GM10248 (cell line): ENCODE measurements at regions not wholly inside any gene's neighbourhood (a gene's known extent, or its start where the extent isn't known, plus 50 kb on each side); places are given as distances from the start of the nearest gene placed in this dataset.
"Not testable (repeated sequence)": the region's sequence is repeated elsewhere in the genome, so short reads cannot be mapped to it uniquely, and the experiment has no call there.

Source experiments
- CTCF ChIA-PET: fragments of 300-600 bp; sonication (Branson Sonifier 250); formaldehyde crosslinking; extraction: SDS; loops from one replicate; lab custom pipeline; 2021; ENCODE audit warnings: antibody characterized with exemption; lab: Yijun Ruan, JAX
- POLR2A ChIA-PET: fragments of 350-650 bp; sonication (Branson Sonifier 250); formaldehyde crosslinking; extraction: SDS; loops from one replicate; lab custom pipeline; 2020; ENCODE audit warnings: antibody characterized with exemption; lab: Yijun Ruan, JAX
- DNase-seq: peaks from one replicate; pipeline ENCODE4 v3.0.0; 2012; ENCODE audit errors: extremely low spot score
- TF ChIP-seq, protein P1 (sequence below): IDR thresholded peaks from 2 replicates; pipeline ENCODE4 v1.5.1; 2012; ENCODE audit warnings: mild to moderate bottlenecking, low read depth; ENCODE audit errors: extremely low read depth, missing control alignments, control extremely low read depth

DNA sequence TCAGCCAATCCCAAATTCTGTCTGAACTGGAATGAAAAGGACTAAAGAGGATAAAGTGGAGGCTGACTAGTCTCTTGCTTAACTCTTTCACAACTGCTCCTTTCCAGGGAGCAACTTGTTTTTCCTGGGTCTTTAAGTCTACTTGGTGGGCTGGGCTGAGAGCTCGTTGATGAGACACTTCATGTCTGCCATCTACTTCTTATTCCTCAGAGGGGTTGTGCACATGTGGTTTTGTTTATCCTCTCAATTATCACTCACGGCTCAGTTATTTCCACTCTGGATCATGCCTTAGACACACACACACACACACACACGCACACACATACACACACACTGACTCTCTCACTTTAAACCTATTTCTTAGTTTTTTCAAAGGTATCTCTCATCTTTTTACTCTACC is 298.6 kb upstream of the MTPN start:
- TF ChIP-seq, protein P1, sequence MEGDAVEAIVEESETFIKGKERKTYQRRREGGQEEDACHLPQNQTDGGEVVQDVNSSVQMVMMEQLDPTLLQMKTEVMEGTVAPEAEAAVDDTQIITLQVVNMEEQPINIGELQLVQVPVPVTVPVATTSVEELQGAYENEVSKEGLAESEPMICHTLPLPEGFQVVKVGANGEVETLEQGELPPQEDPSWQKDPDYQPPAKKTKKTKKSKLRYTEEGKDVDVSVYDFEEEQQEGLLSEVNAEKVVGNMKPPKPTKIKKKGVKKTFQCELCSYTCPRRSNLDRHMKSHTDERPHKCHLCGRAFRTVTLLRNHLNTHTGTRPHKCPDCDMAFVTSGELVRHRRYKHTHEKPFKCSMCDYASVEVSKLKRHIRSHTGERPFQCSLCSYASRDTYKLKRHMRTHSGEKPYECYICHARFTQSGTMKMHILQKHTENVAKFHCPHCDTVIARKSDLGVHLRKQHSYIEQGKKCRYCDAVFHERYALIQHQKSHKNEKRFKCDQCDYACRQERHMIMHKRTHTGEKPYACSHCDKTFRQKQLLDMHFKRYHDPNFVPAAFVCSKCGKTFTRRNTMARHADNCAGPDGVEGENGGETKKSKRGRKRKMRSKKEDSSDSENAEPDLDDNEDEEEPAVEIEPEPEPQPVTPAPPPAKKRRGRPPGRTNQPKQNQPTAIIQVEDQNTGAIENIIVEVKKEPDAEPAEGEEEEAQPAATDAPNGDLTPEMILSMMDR: no peak
- POLR2A ChIA-PET: no interaction called here
- CTCF ChIA-PET: interaction anchor here (1.4 kb wide), 1 partner anchor 18 kb away, joined by 3 read pairs; no protein-coding TSS in a partner anchor
- DNase-seq: no peak

DNA sequence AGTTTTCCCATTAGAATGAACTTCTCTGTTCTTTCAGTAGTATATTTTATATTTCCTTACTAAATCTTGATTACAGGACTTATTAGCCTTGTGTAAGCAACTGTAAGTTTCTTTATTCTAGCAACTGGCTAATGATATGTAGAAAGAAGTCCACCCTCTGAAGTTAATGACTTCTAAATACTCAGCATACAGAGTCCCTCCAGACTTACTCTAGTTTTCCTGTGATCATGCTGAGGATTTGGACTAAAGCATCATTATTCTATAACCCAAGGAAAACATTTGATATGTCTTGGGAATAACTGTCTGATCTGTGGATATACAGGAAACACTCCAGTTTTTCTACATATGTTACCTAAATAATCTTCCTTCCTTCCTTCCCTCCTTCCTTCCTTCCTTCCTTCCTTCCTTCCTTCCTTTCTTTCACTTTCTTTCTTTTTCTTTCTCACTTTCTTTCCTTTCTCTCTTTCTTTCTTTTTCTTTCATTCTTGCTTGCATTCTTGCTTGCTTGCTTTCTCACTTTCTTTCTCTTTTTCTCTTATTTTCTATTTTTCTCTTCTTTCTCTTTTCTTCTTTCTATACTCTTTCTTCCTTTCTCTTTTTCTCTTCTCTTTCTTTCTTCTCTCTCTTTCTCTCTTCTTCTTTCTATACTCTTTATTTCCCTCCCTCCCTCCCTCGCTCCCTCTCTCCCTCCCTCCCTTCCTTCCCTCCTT is 297.6 kb upstream of the MTPN start:
- TF ChIP-seq, protein P1: no peak
- ChIA-PET POLR2A (no interaction called here), CTCF (no interaction called here)
- no peak for DNase-seq

DNA sequence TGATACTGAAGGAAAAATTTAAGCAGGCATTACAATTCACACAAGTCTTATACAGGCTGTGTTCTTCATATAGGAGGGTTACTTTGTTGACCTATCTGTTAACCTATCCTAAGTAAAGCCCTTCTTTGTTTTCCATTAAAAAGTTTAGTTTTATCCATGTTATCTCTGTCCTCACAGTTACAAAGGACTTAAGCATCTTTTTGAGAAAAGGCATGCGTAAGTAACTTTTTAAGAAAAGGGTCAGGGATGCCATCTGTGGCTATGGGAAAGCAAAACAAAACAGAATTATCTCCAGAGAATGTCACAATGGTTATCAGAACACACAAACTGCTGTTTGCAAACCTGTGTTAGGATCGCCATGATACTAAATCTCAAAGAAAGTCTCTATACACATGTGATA is 295.8 kb upstream of the MTPN start:
- TF ChIP-seq, protein P1: no peak
- ChIA-PET CTCF (no interaction called here), POLR2A (no interaction called here)
- no peak for DNase-seq

DNA sequence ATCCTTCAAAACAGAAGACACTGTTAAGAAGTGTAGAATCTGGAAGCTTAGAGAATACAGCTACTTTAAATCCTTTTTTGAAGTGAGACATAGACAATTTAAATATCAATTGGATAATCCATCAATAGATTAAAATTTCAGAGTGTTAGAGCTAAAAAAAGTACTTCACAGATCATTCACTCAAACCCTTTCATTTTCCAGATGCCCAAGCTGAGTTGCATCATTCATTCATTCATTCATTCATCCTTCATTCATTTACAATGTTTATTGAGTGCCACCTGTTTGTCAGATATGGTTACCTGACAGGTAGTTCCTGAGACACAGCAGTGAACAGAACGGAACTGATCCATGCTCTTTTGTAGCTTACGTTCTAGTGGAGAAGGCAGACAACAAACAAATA is 290.7 kb upstream of the MTPN start:
- CTCF ChIA-PET: interaction anchor here (1.2 kb wide), 1 partner anchor 9 kb away, joined by 3 read pairs; no protein-coding TSS in a partner anchor
- POLR2A ChIA-PET: no interaction called here
- no peak for DNase-seq
- TF ChIP-seq, protein P1: no peak

DNA sequence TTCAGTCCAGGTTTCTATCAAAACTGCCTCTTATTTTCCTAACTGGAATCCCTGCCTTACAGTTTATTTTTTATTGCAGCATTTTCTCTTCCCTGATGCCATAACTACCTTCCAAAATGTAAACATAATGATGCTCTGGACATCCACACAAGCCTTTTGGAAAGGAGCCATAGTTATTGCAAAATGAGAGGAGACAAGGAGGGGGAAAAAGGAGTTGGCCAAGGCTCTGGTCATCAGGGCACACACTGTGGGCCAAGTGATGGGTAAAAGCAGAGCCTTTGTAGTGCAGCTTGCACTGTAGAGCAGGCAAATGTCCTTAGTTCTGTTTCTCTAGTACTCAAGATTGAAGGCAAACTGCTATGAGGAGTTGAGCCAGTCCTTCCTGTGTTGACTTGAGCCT is 289.3 kb upstream of the MTPN start:
- ChIA-PET CTCF (no interaction called here), POLR2A (no interaction called here)
- DNase-seq: no peak
- TF ChIP-seq, protein P1: no peak

DNA sequence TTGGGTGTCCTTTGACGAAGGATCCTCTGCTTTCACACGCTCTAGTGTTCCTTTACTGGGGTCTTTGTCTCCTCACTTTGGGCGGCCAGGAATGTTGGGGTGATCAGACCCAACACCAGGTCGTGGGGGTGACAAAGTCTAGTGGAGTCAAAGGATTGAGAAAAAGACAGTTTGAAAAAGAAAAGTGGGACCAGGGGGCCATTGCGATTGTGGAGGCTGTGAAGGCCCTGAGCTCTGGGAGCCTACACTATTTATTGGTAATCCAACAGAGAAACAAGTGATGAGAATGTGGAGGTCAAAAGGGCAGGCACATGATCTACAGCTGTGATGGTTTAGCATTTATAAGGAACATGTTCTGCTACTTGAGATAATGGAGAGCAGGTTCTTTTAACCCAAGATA is 287.1 kb upstream of the MTPN start:
- POLR2A ChIA-PET, DNase-seq, CTCF ChIA-PET: not testable (repeated sequence)

DNA sequence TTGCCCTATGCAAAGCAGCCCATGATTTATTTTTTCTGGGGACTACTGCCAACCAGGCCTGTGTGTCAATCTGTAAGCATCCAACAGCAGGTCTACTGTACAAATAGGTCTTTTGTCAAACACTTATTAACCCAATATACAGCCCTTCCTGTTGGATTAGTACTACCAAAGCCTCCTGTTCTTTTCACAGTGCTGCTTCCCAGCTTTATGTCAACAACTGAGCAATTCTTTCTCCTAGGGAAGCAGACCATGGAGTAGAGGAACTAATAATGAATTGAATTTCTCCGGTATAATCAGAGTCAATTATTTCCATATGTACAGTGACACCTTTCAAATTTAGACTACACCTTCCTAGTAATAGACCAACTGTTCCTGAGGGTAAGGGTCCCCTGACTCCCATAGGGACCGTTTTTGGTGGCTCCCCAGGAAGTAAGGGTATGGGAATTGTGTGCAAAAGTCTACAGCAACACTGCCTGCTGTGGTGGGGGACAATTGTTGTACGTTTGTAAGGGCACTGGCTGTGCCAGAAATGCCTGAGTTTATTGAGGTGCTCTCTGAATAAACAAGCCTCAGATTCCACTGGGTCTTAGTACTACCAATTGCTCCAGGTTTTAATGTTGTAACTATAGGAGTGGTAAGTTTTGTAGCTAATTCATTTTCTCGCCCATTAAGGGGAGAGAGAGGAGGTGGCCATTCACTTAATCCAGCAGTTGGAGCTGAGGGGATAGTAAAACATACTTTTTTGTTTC is 286.1 kb upstream of the MTPN start:
- POLR2A ChIA-PET, CTCF ChIA-PET, DNase-seq: not testable (repeated sequence)

DNA sequence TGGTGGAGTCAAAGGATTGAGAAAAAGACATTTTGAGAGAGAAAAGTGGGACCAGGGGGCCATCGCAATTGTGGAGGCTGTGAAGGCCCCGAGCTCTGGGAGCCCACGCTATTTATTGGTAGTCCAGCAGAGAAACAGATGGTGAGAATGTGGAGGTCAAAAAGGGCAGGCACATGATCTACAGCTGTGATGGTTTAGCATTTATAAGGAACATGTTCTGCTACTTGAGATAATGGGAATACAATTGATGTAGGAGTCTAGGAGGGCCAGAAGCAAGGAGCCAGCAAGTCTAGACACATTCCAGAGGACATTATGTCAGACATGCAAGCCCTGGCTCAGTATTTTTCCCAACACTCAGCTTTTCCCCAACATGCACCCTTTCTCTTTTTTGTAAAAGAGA is 283.4 kb upstream of the MTPN start:
- DNase-seq: not testable (repeated sequence)

More for the DNA sequence above, 283.4 kb upstream of the MTPN start:
- CTCF ChIA-PET: interaction anchor here (1.2 to 1.9 kb wide), 2 partner anchors 9 to 17 kb away, joined by 3 to 5 read pairs; no protein-coding TSS in a partner anchor
- POLR2A ChIA-PET: not testable (repeated sequence)
